ENCODE measurements at regions not wholly inside any gene's neighbourhood (a gene's known extent, or its start where the extent isn't known, plus 50 kb on each side); places are given as distances from the start of the nearest gene placed in this dataset.

- H3K79me2 ChIP-seq (ENCODE audit: insufficient read depth, low read length): no peaks in the 10 kb centered on the region
- H3K56ac ChIP-seq (ENCODE audit: insufficient read length, low read depth, low read length): no peak overlapping the region
- H3K4me2 ChIP-seq (ENCODE audit: insufficient read depth, insufficient read length, low read length): no peak overlapping the region
- no CpG with 5 or more reads among the region's 7 CpGs for WGBS (ENCODE audit: extremely low coverage, insufficient read length, low lambda C conversion rate)
- H2BK5ac ChIP-seq (ENCODE audit: insufficient read length, low read length): no peak overlapping the region
- no peaks in the 10 kb centered on the region for H3K36me3 Mint-ChIP-seq (ENCODE audit: insufficient read depth in 1 of 3, low read depth in 3 of 3)
- peaks cover 8% of the 10 kb centered on the region; the same call in 1 of the 2 replicates for H3K4me1 ChIP-seq (ENCODE audit: insufficient read depth, low read length)
- H3K27me3 ChIP-seq (ENCODE audit: insufficient read depth, low read length): peaks cover 3% of the 10 kb centered on the region; the same call in 1 of the 2 replicates
- no peaks in the 10 kb centered on the region for H3K79me1 ChIP-seq (ENCODE audit: insufficient read depth, low read depth, low read length, poor library complexity, severe bottlenecking)
- H2BK15ac ChIP-seq (ENCODE audit: low read depth, low read length): no peak overlapping the region
- no peaks in the 10 kb centered on the region for H3K9me3 ChIP-seq (ENCODE audit: control insufficient read depth, low read depth, low read length)
- no peak overlapping the region for H3K27ac Mint-ChIP-seq
- no peak overlapping the region for H2BK120ac ChIP-seq (ENCODE audit: low read depth, low read length, poor library complexity, severe bottlenecking)
- no peak overlapping the region for H3K9ac ChIP-seq (ENCODE audit: extremely low read depth, insufficient read length, low read length)
- peaks cover 5% of the 10 kb centered on the region for H3K27me3 Mint-ChIP-seq (ENCODE audit: low read depth)
- H2BK20ac ChIP-seq (ENCODE audit: low read depth, low read length, poor library complexity, severe bottlenecking): no peak overlapping the region
- no peak overlapping the region for H3K14ac ChIP-seq (ENCODE audit: insufficient read depth, low read length)
- no peak for TF ChIP-seq CTCF (conservative IDR thresholded peaks at IDR 0.05)
- H4K8ac ChIP-seq (replicated peaks; ENCODE audit: insufficient read length, low read depth, low read length): no peak overlapping the region
- DNase-seq: no peak
- H3K4me1 Mint-ChIP-seq: peaks cover 24 to 32% of the 10 kb centered on the region in 2 experiments
- no peak overlapping the region for H4K5ac ChIP-seq (ENCODE audit: insufficient read length, low read depth, low read length)
- H3K18ac ChIP-seq (ENCODE audit: insufficient read length, low read depth, low read length): no peak overlapping the region
- no peak overlapping the region for H3K23ac ChIP-seq (ENCODE audit: insufficient read length, low read depth, low read length)
- H3K4ac ChIP-seq (ENCODE audit: low read depth, low read length): no peak overlapping the region
- H2BK12ac ChIP-seq (ENCODE audit: insufficient read length, low read depth, low read length): no peak overlapping the region
- H3T11ph ChIP-seq (ENCODE audit: low read length): no peak overlapping the region
- H2AFZ ChIP-seq (ENCODE audit: low read length): no peak overlapping the region
- no peaks in the 10 kb centered on the region for H4K20me1 ChIP-seq (ENCODE audit: control insufficient read depth, insufficient read depth, insufficient read length)
- no peak overlapping the region for H3K27ac ChIP-seq (ENCODE audit: insufficient read length, low read depth, low read length)
- H3K4me3 Mint-ChIP-seq: no peak overlapping the region
- H4K91ac ChIP-seq (ENCODE audit: insufficient read length, low read depth, low read length): no peak overlapping the region
- H2AK5ac ChIP-seq (ENCODE audit: insufficient read length, low read length): no peak overlapping the region
- peaks cover 0 to 2% of the 10 kb centered on the region in 2 experiments; a peak in 3 of 5 replicates for H3K9me3 Mint-ChIP-seq
- H3K23me2 ChIP-seq (ENCODE audit: insufficient read length, low read depth, low read length, poor library complexity, severe bottlenecking): no peaks in the 10 kb centered on the region
These were observed 60.2 kb downstream of the TFAP2C start for GRCh38 chr20:56689318-56689717.
